Smooth muscle cell of the brain vasculature (primary cell): ENCODE measurements at regions not wholly inside any gene's neighbourhood (a gene's known extent, or its start where the extent isn't known, plus 50 kb on each side); places are given as distances from the start of the nearest gene placed in this dataset.

ENCODE experiments used
- DNase-seq: peaks from one replicate; pipeline ENCODE4 v3.0.0-alpha.2; 2012; ENCODE audit warnings: low read depth, low spot score

DNA sequence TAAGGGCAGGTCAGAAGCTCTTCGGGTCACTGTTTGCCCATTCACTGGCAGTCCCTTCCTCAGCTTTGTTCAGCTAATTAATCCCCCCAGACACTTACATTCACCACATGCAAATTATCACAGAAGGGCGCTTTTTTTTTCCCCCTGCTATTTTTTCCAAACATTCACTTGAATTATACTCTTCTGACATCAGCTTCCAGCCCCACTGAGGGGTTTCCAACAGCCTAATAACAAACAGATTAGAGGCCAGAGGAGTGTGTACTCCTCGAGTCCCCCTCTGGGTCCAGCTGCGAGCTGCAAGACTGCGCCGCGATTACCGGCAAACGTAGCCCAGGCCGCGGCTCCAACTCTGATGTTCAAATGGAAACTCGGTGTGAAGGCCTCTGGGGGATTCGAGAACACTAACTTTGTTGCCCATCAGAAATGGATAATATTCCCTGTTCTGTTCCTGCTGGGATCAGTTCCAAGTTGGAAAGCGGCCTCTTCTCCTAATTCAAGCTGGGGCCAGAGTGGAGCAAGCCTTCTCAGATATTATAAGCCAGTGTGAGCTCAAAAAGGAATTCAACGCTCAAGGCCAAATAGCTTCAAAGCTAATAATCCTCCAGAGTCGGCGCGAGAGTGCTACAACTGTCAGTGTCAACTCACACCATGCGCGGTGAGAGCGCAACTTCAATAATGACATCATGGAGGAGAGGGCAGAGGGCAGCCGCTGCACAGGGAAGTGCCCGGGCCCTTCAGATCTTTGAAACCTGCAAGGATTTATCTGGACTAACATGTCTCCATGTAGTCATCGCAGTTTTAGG, 560.8 kb downstream of the BNC2 start:
- no peak for DNase-seq

DNA sequence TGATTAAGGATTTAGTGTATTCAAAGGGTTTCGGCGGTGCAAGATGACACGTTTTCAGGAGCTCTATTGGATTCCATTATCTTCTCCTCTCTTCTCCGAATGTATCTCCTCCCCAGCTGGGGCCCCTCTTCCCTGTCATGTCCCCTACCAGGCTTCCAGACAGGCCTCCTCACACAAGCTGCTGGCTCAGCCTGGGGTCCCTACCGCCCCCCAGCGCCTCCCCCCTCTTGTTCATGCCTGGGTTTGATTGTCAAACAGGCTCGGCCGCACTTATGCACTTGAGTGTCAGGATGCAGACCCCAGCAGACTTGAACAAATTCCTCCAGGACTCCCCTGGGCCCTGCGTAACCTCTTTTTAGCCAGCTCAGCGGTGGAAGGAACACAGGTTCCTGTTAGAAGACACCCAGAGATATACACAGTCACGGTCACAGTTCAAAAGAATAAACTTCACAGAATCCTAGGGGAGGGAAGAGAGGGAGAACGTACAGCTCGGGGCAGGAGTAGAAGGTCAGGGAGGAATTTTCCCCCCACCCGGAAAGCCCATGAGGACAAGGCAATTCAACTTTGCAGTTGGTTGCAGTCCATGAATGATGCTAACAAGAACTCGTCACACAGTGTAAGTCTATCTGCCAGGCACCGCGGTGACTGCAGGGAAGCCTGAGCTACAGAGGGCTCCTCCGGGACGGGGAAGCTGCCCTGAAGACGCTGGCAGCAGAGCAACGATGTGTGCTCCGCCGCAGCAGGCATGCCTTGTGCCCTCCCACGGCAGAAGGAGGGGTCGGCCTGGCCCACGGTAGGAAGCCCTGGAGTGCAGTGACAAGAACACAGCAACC, 560.0 kb downstream of the BNC2 start:
- no peak for DNase-seq

DNA sequence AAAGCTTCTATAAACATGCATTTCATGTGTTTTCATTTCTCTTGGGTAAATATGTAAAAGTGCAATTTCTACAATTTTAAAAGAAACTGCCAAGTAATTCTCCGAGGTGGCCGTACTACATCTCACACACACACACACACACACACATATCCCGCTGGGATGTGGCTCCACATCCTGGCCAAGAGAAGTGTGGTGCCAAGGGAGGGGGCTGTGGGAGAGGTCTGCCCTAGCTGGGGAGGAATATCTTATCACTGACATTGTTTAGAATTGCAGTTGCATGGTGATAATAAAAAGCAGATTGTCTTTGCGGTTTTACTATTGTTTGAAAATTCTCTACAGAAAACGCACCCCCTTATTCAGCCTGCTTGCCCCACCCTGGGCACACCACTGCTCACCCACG, 558.4 kb downstream of the BNC2 start:
- peak; percentile 56 for DNase-seq

DNA sequence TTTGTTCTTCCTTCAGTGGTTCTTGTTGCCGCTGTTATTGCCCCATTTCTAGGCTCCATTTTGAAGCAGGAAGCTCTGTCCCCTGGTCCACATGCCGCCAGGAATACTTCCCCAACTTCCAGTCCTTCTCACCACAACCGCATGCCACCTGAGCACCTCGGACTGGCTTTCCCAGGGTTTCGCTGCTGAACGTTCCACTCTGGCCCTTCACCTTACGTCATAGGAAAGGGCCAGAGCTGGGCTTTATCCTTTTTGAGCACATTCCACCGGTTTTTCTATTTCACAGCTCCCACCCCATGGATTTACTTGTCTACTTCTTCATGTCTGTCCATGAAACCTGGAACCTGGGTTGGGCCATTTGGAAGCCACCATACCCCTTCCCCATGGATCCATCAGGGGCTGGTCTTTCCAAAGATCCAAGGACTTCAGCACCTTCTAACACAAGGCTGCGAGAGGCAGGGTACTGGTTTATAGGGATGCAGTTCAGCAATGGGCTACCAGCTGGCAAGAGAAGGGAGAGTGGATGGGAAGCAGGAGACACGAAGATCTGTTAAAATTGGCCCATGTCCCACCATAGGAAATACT, 557.4 kb downstream of the BNC2 start:
- DNase-seq = no peak

DNA sequence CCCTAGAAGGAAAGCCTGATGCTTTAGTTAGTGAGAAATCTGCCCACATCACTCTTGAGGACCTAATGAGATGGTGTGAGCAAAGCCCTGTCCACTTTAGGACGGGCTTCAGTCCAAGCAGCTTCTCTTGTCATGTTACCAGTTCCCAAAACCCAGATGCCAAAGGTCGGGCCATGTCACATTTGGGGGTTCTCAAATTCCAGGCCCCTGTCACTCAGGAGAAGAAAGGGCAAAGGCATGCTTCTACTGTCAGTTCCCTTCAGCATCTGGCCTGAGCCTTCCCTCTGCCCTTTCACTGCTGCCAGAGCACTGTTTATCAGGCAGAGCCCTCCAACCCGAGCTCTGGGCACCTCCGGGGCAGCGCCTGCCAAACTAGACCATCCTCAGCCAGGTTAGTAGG, 556.0 kb downstream of the BNC2 start:
- DNase-seq = no peak

DNA sequence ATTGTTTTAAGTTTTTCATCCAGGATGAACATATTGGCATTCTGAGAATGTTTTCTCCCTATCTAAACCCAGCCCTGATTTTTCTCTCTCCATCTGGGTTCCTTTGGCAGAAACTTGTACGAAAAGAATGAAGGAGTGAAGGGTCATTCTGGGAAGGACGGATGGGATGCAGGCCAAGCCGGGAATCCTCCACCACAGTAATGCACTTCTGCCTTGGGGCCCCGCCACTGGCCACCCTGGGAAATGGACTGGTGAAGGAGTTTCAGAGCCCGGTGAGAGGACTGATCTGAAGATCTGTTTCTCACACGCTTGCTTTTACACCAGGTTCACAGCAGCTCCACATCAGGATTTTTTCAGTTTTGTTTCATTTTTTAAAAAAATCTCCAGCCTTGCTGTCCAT, 554.8 kb downstream of the BNC2 start:
- no peak for DNase-seq

DNA sequence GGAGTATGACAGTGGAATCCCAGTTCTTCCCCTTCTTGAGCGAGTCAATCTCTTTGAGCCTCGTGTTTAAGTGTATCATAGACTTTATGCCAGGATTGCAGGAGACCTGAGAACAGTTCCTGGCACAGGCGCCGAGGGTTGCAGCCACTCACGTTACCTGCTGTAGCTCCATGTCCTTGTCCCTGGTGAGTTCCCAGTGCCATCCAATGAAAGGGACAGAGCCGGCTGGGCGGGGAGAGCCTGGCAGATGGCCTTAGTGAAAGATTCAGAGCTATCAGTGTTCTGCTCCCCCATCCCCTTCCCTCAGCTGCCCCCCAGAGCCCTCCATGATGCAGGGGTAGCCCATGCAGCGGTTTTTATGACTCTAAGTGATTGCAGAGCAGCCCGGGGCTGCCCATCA, 554.0 kb downstream of the BNC2 start:
- no peak for DNase-seq

DNA sequence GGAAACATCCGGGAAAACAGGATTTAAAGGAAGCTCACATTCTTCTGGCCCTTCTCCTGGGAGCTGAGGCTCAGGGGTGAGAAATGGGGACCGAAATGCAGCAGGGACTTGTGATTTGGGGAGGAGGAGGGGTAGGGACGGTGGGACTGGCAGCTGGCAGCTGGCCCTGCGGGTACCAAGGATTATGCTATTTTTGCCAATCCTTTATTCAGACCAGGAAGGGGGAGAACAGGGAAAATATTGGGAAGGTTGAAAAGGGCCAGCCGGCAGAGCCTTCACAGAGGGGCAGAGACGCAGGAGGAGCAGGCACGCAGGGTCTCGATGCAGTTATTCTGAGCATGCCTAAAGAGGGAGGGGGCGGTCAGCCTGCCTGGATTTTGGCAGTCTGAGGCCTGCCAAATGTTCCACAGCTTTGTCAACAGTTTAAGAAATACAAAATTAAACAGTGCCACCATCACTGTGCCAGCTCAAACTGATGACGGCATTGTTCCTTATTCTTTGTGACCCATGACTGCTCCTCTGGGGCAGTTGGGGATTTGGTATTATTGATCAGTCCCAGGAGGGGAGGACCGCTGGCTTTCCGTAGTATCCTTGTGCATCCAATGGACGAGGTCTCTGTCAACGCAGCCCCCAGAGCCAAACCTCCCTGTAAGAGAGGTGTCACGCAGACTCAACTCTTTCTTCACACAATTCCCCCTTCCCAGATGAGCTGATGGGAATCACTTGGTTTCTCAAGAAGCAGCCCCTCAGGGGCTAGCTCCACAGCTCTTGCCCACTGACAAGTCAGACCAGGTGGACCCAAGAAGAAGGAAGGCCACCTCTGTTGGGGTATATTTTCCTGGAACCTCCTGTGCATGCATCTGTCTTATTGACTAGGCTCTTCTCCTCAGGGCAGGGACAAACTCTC, 553.3 kb downstream of the BNC2 start:
- no peak for DNase-seq

DNA sequence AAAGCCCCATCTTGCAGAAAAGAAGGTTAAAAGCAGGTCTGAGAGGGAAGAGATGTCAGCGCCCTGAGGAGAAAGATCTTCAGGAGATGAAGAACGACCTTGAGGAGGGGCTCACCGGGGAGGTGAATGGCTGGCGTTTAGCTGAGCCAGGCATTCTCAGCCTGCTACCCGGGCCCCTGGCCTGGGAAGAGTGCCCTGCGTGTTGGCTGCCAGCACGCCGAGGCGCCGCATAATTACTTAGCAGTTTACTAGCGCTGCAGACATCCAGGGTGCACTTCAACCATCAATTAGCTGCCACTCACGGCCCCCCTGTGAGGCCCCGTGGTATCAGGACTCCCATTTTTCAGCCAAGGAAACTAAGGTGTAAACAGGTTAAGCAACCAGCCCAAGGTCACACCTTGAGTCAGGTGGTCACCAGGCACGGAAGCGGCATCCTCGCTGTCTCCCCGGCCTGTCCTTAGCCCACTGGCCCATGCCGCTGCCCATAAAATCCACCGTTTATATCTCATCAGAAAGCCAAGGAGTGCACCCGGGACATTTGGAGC, 551.9 kb downstream of the BNC2 start:
- no peak for DNase-seq

DNA sequence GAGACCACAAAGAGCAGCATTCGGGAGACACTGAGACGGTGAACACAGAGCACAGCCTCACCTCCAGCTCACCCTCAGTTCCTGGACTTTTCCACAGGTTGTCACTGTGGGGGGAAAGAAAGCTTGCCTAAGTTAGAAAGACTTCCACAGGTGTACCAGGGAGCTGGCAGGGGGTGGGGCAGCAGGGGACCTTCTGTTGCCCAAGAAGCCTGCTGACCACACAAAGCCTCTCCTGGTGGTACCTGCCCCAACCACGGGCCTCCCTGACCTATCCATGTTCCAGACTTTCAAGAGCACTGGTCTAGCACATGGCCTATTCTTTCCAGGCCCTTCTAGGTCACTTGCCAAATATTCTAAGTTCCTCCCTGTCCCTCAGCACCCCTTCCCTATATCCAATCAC, 550.8 kb downstream of the BNC2 start:
- no peak for DNase-seq

DNA sequence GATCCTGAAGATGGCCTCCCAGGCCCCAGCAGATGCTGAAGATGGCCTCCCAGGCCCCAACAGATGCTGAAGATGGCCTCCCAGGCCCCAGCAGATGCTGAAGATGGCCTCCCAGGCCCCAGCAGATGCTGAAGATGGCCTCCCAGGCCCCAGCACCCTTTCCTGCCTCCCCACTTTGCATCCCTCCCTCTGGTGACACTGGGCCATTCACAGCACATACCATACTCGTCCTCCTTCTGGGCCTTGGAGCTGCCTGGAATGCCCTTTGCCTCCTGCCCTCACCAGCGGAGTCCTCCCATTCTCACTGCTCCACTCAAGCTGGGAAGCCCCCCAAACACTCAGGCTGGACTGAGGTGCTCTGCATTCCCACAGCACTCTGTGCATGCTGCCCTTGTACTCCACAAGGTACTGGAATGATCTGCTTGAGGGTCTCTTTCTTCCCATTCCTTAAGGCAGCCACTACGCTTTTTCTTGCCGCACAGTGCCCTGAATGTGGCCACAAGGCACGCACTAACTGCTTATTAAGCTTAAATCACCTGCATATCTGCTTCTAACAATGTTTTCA, 550.0 kb downstream of the BNC2 start:
- no peak for DNase-seq

DNA sequence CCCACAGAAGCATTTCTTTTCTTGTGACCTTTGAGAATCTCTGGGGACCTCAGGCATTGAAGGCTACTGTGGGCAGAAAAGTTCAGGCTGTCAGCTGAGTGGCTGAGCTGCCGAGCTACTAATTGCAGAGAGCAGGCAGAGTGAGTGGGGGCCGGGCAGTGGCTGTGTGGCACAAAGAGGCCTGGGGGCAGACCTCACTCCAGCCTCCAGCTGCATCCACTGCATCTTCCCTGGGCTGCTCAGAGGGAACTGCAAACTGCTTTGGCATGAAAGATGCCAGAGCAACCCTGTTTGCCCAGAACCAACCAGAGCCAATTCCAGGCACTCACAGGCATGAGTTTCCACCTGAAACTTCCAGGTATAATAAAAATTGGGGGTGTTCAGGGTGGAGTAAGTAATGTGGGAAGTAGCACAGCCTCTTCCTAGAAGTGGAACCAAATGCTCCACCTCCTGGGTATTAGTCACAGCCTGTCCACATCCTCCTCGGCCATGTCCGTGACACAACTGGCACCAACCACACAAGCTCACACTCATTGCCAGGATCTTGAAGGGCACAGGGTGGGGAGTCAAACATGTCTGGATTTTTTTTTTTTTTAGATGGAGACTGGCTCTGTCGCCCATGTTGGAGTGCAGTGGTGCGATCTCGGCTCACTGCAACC, 548.9 kb downstream of the BNC2 start:
- DNase-seq = no peak

DNA sequence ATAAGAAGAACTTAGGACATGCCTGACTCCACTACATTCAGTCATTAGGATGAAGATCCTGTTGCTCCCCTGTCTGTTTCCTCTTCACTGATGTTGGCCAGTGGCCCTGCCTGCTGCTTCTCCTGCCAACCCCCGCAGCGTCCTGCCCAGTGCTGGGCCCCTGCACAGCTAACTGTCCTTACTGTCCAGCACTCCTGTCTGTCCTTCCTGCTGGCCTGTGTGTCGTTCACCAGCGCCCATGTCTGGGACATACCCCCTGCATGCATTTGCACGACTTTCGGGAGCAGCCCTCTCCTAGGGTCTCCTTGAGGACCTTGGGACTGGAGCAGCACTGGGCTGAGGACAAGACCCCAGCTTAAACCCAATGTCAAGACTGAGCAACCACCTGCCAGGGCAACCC, 547.6 kb downstream of the BNC2 start:
- no peak for DNase-seq

DNA sequence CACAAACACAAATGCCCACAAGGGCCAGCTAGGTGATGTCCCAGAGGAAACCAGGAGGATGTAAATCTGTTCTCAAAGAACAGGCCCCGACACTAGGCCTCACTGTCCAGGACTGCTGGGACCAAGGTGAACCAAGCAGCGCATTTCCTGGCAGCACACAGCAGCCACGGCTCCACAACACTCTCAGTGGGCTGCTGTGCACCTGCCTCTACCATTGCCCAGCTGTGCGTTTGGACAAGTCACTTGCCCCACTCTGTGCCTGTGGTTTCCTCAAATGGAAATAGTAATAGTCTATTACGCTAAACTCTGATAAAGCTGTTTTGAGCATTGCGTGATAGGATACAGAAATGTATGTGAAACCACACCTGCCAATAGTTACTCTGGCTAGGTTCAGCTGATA, 544.5 kb downstream of the BNC2 start:
- DNase-seq = no peak

DNA sequence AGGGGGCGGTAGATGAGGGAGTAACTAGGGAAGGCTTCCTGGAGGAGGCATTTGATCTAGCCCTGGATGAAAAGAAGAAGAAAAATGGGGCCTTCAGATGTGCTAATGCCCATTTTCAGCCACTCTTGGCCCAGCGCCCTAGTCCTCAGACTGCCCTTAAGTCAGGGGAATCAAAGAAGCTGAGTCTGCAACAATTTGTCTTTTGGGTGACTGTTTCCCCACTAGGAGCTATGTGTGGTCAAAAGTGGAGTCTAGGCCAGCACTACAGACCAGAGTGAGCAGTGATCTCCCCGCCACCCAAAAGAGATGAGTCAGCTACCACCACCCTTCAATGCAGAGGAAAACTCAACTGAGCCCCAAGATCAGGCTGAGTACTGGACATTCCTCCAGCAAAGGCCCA, 542.1 kb downstream of the BNC2 start:
- DNase-seq = no peak

DNA sequence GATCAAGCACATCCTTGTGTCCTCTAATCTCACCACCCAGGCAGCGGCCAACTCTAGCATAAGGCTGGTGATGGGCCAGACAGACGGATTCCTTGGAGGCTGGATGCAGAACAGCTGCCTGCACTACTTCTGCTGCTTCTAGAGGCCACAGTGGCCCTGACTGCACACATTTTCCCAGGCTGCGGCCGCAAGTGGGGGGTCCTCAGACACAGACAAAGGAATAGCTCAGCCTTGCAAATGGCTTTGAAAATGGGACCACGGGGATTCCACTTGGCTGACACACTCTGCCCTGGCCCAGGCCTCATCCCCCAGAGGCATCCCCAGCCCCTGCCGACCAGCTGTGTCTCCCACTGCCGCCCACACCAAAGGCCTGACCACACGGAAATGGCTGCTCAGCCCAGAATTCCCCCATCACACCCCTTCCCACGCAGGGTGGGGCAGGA, 540.8 kb downstream of the BNC2 start:
- DNase-seq = peak; percentile 31

DNA sequence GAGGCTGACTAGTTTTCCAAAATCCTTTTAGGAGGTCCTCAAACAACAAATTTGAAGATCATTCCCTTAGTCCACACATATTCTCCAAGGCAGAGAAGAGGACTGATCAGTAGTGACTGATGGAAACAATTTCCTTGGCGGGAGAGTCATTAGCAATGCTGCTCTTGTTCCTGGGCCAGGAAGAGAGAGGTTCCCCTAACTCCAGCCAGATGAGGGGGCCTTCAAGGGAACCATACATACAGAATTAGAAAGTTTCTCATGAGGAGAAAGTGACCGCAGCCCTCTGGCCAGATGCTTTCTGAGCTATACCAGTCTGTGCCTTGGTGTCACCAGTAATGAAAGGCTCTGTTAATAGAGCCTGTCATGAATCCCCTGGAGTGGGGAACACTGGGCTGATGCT, 539.4 kb downstream of the BNC2 start:
- no peak for DNase-seq

DNA sequence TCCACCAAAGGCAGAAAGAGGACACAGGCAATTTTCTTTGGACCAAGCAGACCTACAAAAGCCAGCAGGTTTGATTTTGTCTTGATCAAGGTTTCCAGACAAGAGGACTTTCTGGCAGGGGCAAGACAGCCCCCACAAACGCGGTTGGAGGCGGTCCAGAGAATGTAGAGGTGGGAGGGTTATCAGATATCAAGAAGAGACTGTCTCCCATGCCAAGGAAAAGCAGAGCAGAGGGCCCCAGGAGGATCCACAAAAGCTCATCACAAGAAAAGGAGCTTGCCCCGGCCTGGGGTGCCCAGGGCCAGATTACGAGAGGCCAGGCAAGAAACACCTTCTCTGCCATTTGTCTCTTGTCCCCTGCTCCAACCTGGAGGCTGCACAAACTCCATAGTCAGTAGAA, 538.9 kb downstream of the BNC2 start:
- DNase-seq = no peak

DNA sequence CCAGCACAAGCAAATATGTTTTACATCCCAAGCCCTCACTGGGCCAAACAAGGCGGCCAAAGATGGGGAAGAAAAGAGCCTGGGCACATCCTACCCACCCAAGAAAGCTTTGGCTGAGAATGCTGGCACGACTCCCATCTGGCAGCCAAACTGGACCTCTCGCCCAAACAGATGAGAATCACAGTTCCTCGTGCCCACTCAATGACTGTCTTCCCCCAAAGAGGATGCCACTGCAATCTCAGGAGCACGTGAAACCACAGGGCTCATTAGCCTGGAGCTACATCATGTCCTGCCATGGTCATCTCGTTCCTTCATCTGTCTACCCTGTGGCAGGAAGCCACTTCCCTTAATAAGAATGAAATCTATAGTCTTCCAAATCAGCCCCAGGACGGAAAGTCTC, 536.8 kb downstream of the BNC2 start:
- no peak for DNase-seq

DNA sequence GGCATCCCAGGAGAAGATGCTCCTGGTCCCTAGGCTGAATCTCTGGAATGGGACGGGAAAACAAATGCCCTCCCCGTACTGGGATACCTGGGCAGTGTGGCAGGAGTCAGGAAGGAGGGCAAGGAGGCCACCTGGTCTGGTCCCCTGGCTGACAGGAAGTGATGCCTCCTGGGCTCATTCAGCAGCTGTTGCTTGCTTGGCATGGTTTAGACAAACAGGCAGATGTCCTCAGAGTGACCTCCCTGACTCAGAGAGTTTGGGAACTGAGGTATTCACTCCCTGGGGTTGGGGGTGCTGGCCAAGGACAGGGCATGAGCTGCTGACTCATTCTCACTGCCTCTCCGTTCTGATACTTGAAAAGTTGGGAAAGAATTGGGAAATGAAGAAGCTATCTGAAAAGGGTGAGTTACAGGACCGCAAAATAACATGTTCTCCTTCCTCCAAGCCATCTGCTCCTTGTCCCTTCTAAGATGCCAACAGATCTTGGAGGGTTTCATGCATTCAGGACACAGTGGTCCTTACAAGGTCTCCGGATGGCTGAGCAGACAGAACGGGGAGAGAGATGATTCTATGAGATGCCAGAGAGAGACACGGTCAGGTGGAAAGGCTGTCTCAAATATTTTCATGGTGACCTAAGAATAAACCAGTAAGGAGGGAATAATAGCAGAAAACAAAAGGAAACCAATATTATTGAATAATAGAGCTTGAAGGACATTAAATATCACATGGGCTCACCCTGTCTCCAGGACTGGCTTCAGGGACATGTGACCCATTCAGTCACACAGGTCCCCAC, 534.5 kb downstream of the BNC2 start:
- DNase-seq = peak; percentile 94
